Psoas muscle (tissue), 7 donors: ENCODE measurements at regions not wholly inside any gene's neighbourhood (a gene's known extent, or its start where the extent isn't known, plus 50 kb on each side); places are given as distances from the start of the nearest gene placed in this dataset.

Experiments used
- ATAC-seq, 4 donors: fragments of 200-7000 bp; cut with Tn5 transposase; one replicate each; pipeline ENCODE4 v1.9.1; 2020; ENCODE audit warnings: moderate library complexity in 3 of 4, mild to moderate bottlenecking in 2 of 4
- DNase-seq, 2 donors: peaks; one replicate each; pipeline ENCODE4 v3.0.0-alpha.2; 2020
- H3K27ac ChIP-seq: fragments of 200-600 bp; one replicate; pipeline ENCODE4 v1.8.0; 2022
- H3K27me3 ChIP-seq, 3 donors: fragments of 200-600 bp in 1 of 3; one replicate each; pipeline versions ENCODE4 v1.6.1 to v1.8.0; 2013 to 2022; ENCODE audit warnings: low read length in 2 of 3, mild to moderate bottlenecking in 2 of 3, moderate library complexity in 1 of 3; ENCODE audit not compliant: insufficient read depth in 3 of 3
- H3K36me3 ChIP-seq, 2 donors: fragments of 200-600 bp in 1 of 2; one replicate each; pipeline versions ENCODE4 v1.6.1 to v1.8.0; 2013 to 2022; ENCODE audit warnings: low read depth in 1 of 2, mild to moderate bottlenecking in 1 of 2, moderate library complexity in 1 of 2; ENCODE audit not compliant: insufficient read depth in 1 of 2
- H3K4me1 ChIP-seq: fragments of 200-600 bp; one replicate; pipeline ENCODE4 v1.8.0; 2022
- H3K4me3 ChIP-seq: fragments of 200-600 bp; one replicate; pipeline ENCODE4 v1.8.0; 2022; ENCODE audit warnings: mild to moderate bottlenecking
- H3K9me3 ChIP-seq: fragments of 200-600 bp; one replicate; pipeline ENCODE4 v1.8.0; 2022
- WGBS, 3 donors: extraction: QIAGEN DNeasy Blood & Tissue Kit; methylation state at CpG; one replicate each; pipeline versions ENCODE4 v1.1.6 to v1.1.7; 2013; 5-methylcytosine and 5-hydroxymethylcytosine counted together
- intact Hi-C, 2 donors: fragments of 100-400 bp; cut with DNase I; formaldehyde crosslinking; loops; one replicate each; pipeline versions ENCODE4 v1.11.0 to v1.14.2; 2022
- TF ChIP-seq, protein P1 (sequence below): fragments of 200-600 bp; IDR thresholded peaks from one replicate; pipeline ENCODE4 v1.8.0; 2022; ENCODE audit warnings: antibody characterized with exemption
- donor health status: healthy with polysubstance abuse.
- donor health status: DM: no; HTN: no; CAD: no; lungs with moderate emphysema.
- donor health status: Bipolar disorder and iron deficiency.
- donor health status: healthy.
- donor health status: DM: yes; HTN: yes; CAD: no.
- donor health status: DM: no; HTN: no; CAD: no.
- donor health status: DM: yes; HTN: yes; CAD: no.

DNA sequence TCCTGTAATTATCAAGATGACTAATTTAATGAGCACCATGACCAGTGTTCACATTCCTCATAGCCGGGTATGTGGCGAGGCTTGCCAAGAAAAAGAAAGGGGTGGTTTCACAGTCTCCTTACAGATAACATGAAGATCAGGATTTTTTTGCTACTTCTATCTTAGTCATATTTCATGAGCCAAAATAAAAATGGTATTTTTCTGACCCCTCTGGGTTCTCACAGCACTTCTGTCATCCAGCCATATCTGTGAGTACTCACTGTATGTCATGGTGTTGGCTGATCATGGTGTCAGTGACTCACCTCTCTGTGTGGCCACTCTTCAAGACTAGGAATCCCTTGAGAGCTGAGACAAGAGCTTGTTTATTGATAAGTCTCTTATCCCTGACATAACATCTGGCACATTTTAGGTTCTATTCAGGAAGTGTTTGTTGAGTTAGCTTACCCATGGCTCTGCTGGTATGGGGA is 130.5 kb upstream of the LMCD1 start:
- 40 to 59% (median 48%) methylated on average over 2 of the region's 2 CpGs for WGBS, 3 donors
- ATAC-seq (no peak), DNase-seq (no peak)
- H3K27ac ChIP-seq: no peak overlapping the region
- H3K9me3 ChIP-seq: no peaks in the 10 kb centered on the region
- H3K4me3 ChIP-seq: no peak overlapping the region
- intact Hi-C loops: no loop called here
- H3K27me3 ChIP-seq: no peaks in the 10 kb centered on the region
- H3K4me1 ChIP-seq: no peaks in the 10 kb centered on the region
- TF ChIP-seq, protein P1, sequence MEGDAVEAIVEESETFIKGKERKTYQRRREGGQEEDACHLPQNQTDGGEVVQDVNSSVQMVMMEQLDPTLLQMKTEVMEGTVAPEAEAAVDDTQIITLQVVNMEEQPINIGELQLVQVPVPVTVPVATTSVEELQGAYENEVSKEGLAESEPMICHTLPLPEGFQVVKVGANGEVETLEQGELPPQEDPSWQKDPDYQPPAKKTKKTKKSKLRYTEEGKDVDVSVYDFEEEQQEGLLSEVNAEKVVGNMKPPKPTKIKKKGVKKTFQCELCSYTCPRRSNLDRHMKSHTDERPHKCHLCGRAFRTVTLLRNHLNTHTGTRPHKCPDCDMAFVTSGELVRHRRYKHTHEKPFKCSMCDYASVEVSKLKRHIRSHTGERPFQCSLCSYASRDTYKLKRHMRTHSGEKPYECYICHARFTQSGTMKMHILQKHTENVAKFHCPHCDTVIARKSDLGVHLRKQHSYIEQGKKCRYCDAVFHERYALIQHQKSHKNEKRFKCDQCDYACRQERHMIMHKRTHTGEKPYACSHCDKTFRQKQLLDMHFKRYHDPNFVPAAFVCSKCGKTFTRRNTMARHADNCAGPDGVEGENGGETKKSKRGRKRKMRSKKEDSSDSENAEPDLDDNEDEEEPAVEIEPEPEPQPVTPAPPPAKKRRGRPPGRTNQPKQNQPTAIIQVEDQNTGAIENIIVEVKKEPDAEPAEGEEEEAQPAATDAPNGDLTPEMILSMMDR: no peak
- no peaks in the 10 kb centered on the region for H3K36me3 ChIP-seq

DNA sequence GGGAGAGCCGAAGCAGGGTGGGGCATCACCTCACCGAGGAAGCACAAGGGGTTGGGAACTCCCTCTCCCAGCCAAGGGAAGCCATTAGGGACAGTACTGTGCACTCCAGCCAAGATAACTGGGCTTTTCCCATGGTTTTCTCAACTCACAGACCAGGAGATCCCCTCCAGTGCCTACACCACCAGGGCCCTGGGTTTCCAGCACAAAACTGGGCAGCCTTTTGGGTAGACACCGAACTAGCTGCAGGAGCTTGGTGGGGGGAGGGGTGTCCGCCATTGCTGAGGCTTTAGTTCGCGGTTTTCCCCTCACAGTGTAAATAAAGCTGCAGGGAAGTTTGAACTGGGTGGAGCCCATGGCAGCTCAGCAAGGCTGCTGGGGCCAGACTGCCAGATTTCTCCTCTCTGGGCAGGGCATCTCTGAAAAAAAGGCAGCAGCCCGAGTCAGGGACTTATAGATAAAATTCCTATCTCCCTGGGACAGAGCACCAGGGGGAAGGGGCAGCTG is 129.6 kb upstream of the LMCD1 start:
- WGBS, 3 donors: 54 to 72% (median 66%) methylated on average over 6 to 7 of the region's 7 CpGs
- Histone ChIP-seq H3K36me3 (no peaks in the 10 kb centered on the region), H3K4me3 (no peak overlapping the region), H3K27me3 (no peaks in the 10 kb centered on the region), H3K4me1 (no peaks in the 10 kb centered on the region), H3K9me3 (no peaks in the 10 kb centered on the region), H3K27ac (no peak overlapping the region)
- DNase-seq (no peak), ATAC-seq (no peak)
- intact Hi-C loops: no loop called here
- TF ChIP-seq, protein P1: no peak

DNA sequence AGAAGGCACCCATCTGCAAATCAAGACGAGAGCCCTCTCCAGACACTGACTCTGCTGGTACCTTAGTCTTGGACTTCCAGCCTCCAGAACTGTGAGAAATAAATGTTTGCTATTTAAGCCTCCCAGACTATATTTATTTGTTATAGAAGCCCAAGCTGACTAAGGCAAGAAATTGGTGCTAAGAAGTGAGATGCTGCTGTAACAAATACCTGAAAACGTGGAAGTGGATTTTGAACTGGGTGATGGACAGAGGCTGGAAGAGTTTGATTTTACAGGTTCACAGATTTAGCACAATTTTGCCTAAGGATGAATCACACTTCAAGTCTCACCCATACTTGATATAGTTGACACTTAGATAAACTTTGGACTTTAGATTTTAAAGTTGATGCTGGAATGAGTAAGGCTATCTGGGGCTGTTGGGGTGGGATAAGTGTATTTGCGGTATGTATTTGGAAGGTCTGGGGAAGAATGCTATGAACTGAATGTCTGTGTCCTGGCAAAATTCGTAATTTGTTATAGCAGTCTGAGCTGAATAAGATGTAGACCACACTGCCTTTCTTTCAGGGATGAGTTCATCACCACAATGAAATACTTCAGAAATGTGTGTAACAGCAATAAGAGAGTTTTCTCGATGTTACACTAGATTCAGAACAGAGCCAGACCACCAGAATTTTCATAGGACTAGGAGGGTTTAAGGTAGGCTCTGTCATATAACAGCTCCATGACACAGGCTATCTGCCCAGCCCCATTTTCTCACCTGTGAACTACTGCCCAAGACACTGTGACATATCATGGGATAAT is 120.5 kb upstream of the LMCD1 start:
- Histone ChIP-seq H3K9me3 (no peaks in the 10 kb centered on the region), H3K27me3 (no peaks in the 10 kb centered on the region), H3K4me3 (no peak overlapping the region), H3K36me3 (no peaks in the 10 kb centered on the region), H3K27ac (no peak overlapping the region), H3K4me1 (no peaks in the 10 kb centered on the region)
- DNase-seq (no peak), ATAC-seq (no peak)
- TF ChIP-seq, protein P1: no peak
- intact Hi-C loops: no loop called here
- 82 to 91% (median 89%) methylated on average over 5 of the region's 5 CpGs for WGBS, 3 donors

DNA sequence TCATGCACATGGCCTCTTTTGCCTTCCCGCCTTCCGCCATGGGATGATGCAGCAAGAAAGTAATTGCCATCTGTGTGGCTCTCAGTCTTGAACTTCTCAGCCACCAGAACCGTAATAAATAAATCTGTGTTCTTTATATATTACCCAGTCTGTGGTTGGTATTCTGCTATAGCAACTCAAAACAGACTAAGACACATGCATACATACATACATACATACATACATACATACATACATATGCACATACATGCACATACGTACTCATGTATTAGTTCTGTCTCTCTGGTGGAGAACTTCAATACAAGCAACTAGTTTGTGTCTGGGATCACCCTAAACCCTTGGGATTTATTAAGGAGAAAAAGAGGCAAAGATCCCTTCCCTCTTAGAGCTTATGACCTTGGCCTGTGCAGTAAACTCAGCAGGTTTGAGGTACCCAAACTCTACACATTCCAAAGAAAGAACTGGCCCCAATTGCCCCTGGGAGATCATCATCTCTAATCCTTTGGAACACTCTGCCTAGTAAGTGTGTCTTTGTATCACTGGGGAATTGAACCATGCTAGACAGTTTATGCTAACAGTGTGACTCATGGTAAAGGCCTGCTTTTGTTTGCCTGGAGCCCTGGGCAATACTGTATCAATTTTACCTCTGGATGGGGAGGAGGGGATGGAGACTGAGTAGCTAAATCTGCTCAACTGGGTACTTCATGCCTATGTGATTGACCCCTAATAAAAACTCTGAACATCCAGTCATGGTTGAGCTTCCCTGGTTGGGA is 115.6 kb upstream of the LMCD1 start:
- WGBS, 3 donors: 92 to 97% (median 93%) methylated on average over 4 of the region's 4 CpGs
- intact Hi-C loops: no loop called here
- TF ChIP-seq, protein P1: no peak
- Histone ChIP-seq H3K36me3 (no peaks in the 10 kb centered on the region), H3K27me3 (no peaks in the 10 kb centered on the region), H3K9me3 (no peaks in the 10 kb centered on the region), H3K4me1 (no peaks in the 10 kb centered on the region), H3K4me3 (no peak overlapping the region), H3K27ac (no peak overlapping the region)
- ATAC-seq: no peak
- DNase-seq: no peak
